GM10266 (cell line): ENCODE measurements at regions not wholly inside any gene's neighbourhood (a gene's known extent, or its start where the extent isn't known, plus 50 kb on each side); places are given as distances from the start of the nearest gene placed in this dataset.

Experiments
- DNase-seq: peaks from one replicate; pipeline ENCODE4 v3.0.0; 2012; ENCODE audit errors: extremely low spot score
- CTCF ChIP-seq: IDR thresholded peaks from 2 replicates; pipeline ENCODE4 v1.5.1; 2012; ENCODE audit warnings: mild to moderate bottlenecking, low read depth; ENCODE audit not compliant: control insufficient read depth, insufficient read depth; ENCODE audit errors: missing control alignments

- no peak for DNase-seq
- TF ChIP-seq CTCF = no peak
Measured at GRCh38 chr12:13383379-13383778, 186.9 kb downstream of the EMP1 start.

GRCh38 chr12:13380297-13380696 is 183.8 kb downstream of the EMP1 start:
- no peak for TF ChIP-seq CTCF
- no peak for DNase-seq

- TF ChIP-seq CTCF = no peak
- DNase-seq = no peak
Measured at GRCh38 chr12:13379531-13380188, 183.1 kb downstream of the EMP1 start.

- no peak for TF ChIP-seq CTCF
- DNase-seq = no peak
Measured at GRCh38 chr12:13377698-13378097, 181.2 kb downstream of the EMP1 start.

- no peak for TF ChIP-seq CTCF
- no peak for DNase-seq
Measured at GRCh38 chr12:13376610-13377373, 180.3 kb downstream of the EMP1 start.

- DNase-seq = no peak
- TF ChIP-seq CTCF = no peak
Measured at GRCh38 chr12:13375583-13376345, 179.2 kb downstream of the EMP1 start.
